ENCODE measurements at regions not wholly inside any gene's neighbourhood (a gene's known extent, or its start where the extent isn't known, plus 50 kb on each side); places are given as distances from the start of the nearest gene placed in this dataset.
A peak's percentile ranks its signal among the peaks of the same experiment; 100 is the strongest.

DNA sequence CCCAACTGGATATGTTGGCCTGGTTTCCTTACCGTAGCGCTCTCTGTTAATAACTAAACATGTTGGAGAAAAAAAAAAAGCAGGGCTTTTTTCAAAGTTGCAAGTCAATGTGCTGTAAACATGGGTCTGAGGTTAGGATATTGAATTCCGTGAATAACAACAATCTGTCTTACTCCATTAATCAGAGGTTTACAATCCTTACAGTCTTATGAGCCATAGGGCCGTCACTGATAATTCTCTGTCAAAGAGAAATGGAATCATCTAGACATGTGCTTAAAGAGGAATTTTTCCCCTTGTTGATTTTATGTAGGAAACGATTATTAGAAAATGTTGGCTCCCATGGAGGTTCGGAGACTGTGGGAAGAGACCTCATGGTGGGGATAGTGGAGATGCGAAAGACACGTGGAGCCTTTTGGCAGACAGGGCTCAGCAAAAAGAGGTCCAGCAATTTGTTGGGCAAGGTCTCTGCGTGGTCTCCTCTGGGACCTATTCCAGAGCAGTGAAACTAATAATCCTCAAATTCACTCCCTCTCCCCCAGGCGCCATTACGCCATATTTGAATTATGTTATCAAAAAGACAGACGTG lies 83.5 kb upstream of the CLDN14 start:
- CTCF ChIA-PET (ENCODE audit: low intra/inter-chr PET ratio, low total read pairs): no interaction called here
- Histone ChIP-seq H3K9me3 (ENCODE audit: low read length) (no peaks in the 10 kb centered on the region), H3K4me2 (ENCODE audit: low read depth, low read length) (no peak overlapping the region), H3K9ac (ENCODE audit: insufficient read depth, low read depth, low read length) (no peak overlapping the region), H3K79me2 (ENCODE audit: insufficient read depth, low read length) (no peaks in the 10 kb centered on the region), H3K27me3 (ENCODE audit: control insufficient read depth in 1 of 2, insufficient read depth in 2 of 2, low read length in 2 of 2) (peaks cover 0 to 29% of the 10 kb centered on the region in 2 experiments; a peak in 2 of 5 replicates), H3K27ac (ENCODE audit: extremely low read length, insufficient read depth, low read length) (no peak overlapping the region), H3K36me3 (replicated peaks in 1 of 2; ENCODE audit: control insufficient read depth in 1 of 2, insufficient read depth in 2 of 2, low read length in 2 of 2) (no peaks in the 10 kb centered on the region), H3K4me1 (ENCODE audit: insufficient read depth, low read length) (no peaks in the 10 kb centered on the region), H4K20me1 (ENCODE audit: insufficient read depth, low read length) (no peaks in the 10 kb centered on the region), H2AFZ (ENCODE audit: low read length) (no peak overlapping the region), H3K4me3 (replicated peaks in 1 of 3; ENCODE audit: insufficient read depth in 1 of 3, low read depth in 2 of 3, low read length in 3 of 3) (no peak overlapping the region)
- no peak for ATAC-seq
- BruUV-seq (replicated peaks): no TSS peak
- intact Hi-C loops (cut with micrococcal nuclease; ENCODE audit: unreplicated experiment): no loop called here
- TF ChIP-seq, protein P1, sequence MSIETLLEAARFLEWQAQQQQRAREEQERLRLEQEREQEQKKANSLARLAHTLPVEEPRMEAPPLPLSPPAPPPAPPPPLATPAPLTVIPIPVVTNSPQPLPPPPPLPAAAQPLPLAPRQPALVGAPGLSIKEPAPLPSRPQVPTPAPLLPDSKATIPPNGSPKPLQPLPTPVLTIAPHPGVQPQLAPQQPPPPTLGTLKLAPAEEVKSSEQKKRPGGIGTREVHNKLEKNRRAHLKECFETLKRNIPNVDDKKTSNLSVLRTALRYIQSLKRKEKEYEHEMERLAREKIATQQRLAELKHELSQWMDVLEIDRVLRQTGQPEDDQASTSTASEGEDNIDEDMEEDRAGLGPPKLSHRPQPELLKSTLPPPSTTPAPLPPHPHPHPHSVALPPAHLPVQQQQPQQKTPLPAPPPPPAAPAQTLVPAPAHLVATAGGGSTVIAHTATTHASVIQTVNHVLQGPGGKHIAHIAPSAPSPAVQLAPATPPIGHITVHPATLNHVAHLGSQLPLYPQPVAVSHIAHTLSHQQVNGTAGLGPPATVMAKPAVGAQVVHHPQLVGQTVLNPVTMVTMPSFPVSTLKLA (IDR thresholded peaks at IDR 0.05): peak; percentile 90
- no peak for TF ChIP-seq ZNF652 (CRISPR knock-in tag; IDR thresholded peaks at IDR 0.05; ENCODE audit: borderline replicate concordance, low read depth)
- POLR2A ChIA-PET: no interaction called here
- WGBS (ENCODE audit: low lambda C conversion rate): 36% methylated on average over 12 of the region's 12 CpGs
- DNase-seq (ENCODE audit: low spot score): no peak
- FAIRE-seq: no peak
- in situ Hi-C loops (cut with HindIII; ENCODE audit: extremely low pct_ligation_motif_present, low pct_unique_long_range_greater_than_20kb): no loop called here

DNA sequence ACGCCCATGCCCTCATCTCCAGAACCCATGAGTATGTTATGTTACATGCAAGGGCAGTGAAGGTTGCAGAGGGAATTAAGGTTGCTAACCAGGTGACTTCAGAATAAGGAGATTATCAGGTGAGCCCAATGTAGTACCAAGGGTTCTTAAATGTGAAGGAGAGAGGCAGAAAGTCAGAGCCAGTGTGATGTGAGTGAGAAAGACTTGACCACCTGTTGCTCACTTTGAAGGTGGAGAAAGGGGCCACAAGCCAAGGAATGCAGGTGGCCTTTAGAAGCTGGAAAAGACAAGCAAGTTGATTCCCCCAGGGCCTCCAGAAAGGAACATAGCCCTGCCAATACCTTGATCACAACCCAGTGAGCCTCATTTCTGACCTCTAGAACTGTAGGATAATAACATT lies 84.7 kb upstream of the CLDN14 start:
- DNase-seq (ENCODE audit: low spot score): no peak
- ChIA-PET CTCF (ENCODE audit: low intra/inter-chr PET ratio, low total read pairs) (no interaction called here), POLR2A (no interaction called here)
- FAIRE-seq: no peak
- Histone ChIP-seq H3K9ac (ENCODE audit: insufficient read depth, low read depth, low read length) (no peak overlapping the region), H3K9me3 (ENCODE audit: low read length) (no peaks in the 10 kb centered on the region), H3K79me2 (ENCODE audit: insufficient read depth, low read length) (no peaks in the 10 kb centered on the region), H3K4me3 (replicated peaks in 1 of 3; ENCODE audit: insufficient read depth in 1 of 3, low read depth in 2 of 3, low read length in 3 of 3) (no peak overlapping the region), H3K27me3 (ENCODE audit: control insufficient read depth in 1 of 2, insufficient read depth in 2 of 2, low read length in 2 of 2) (peaks cover 0 to 29% of the 10 kb centered on the region in 2 experiments; a peak in 2 of 5 replicates), H3K36me3 (replicated peaks in 1 of 2; ENCODE audit: control insufficient read depth in 1 of 2, insufficient read depth in 2 of 2, low read length in 2 of 2) (no peaks in the 10 kb centered on the region), H3K4me1 (ENCODE audit: insufficient read depth, low read length) (no peaks in the 10 kb centered on the region), H3K4me2 (ENCODE audit: low read depth, low read length) (no peak overlapping the region), H2AFZ (ENCODE audit: low read length) (no peak overlapping the region), H4K20me1 (ENCODE audit: insufficient read depth, low read length) (no peaks in the 10 kb centered on the region), H3K27ac (ENCODE audit: extremely low read length, insufficient read depth, low read length) (no peak overlapping the region)
- ATAC-seq: no peak
- no TSS peak for BruUV-seq (replicated peaks)
- intact Hi-C loops (cut with micrococcal nuclease; ENCODE audit: unreplicated experiment): no loop called here
- WGBS (ENCODE audit: low lambda C conversion rate): 0% methylated on average over 1 of the region's 1 CpG
- in situ Hi-C loops (cut with HindIII; ENCODE audit: extremely low pct_ligation_motif_present, low pct_unique_long_range_greater_than_20kb): no loop called here
- no peak for TF ChIP-seq ZNF749 (CRISPR knock-in tag; IDR thresholded peaks at IDR 0.05; ENCODE audit: borderline replicate concordance)
- TF ChIP-seq, protein P2, sequence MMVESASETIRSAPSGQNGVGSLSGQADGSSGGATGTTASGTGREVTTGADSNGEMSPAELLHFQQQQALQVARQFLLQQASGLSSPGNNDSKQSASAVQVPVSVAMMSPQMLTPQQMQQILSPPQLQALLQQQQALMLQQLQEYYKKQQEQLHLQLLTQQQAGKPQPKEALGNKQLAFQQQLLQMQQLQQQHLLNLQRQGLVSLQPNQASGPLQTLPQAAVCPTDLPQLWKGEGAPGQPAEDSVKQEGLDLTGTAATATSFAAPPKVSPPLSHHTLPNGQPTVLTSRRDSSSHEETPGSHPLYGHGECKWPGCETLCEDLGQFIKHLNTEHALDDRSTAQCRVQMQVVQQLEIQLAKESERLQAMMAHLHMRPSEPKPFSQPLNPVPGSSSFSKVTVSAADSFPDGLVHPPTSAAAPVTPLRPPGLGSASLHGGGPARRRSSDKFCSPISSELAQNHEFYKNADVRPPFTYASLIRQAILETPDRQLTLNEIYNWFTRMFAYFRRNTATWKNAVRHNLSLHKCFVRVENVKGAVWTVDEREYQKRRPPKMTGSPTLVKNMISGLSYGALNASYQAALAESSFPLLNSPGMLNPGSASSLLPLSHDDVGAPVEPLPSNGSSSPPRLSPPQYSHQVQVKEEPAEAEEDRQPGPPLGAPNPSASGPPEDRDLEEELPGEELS (CRISPR knock-in tag; IDR thresholded peaks at IDR 0.05): no peak
- no peak for TF ChIP-seq POGZ (CRISPR knock-in tag; IDR thresholded peaks at IDR 0.05)
- no peak for TF ChIP-seq ZNF883 (CRISPR knock-in tag; IDR thresholded peaks at IDR 0.05; ENCODE audit: not compliant biosample characterization)
- TF ChIP-seq ZNF430 (CRISPR knock-in tag; IDR thresholded peaks at IDR 0.05): no peak
- TF ChIP-seq, protein P3, sequence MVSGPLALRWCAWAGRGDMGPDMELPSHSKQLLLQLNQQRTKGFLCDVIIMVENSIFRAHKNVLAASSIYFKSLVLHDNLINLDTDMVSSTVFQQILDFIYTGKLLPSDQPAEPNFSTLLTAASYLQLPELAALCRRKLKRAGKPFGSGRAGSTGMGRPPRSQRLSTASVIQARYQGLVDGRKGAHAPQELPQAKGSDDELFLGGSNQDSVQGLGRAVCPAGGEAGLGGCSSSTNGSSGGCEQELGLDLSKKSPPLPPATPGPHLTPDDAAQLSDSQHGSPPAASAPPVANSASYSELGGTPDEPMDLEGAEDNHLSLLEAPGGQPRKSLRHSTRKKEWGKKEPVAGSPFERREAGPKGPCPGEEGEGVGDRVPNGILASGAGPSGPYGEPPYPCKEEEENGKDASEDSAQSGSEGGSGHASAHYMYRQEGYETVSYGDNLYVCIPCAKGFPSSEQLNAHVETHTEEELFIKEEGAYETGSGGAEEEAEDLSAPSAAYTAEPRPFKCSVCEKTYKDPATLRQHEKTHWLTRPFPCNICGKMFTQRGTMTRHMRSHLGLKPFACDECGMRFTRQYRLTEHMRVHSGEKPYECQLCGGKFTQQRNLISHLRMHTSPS (CRISPR knock-in tag; IDR thresholded peaks at IDR 0.05; ENCODE audit: low read depth): no peak
- TF ChIP-seq SATB2 (CRISPR knock-in tag; IDR thresholded peaks at IDR 0.05): no peak
- no peak for TF ChIP-seq NFYB (CRISPR knock-in tag; IDR thresholded peaks at IDR 0.05)
- TF ChIP-seq RFX1 (IDR thresholded peaks at IDR 0.05): no peak
- TF ChIP-seq, protein P4, sequence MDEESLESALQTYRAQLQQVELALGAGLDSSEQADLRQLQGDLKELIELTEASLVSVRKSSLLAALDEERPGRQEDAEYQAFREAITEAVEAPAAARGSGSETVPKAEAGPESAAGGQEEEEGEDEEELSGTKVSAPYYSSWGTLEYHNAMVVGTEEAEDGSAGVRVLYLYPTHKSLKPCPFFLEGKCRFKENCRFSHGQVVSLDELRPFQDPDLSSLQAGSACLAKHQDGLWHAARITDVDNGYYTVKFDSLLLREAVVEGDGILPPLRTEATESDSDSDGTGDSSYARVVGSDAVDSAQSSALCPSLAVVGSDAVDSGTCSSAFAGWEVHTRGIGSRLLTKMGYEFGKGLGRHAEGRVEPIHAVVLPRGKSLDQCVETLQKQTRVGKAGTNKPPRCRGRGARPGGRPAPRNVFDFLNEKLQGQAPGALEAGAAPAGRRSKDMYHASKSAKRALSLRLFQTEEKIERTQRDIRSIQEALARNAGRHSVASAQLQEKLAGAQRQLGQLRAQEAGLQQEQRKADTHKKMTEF (CRISPR knock-in tag; IDR thresholded peaks at IDR 0.05): no peak
- no peak for TF ChIP-seq ZNF10 (CRISPR knock-in tag; IDR thresholded peaks at IDR 0.05; ENCODE audit: borderline replicate concordance, low read depth)

All from HepG2 (cell line).